CD4-positive, alpha-beta T cell treated with Interferon gamma for 1 hour (primary cell): ENCODE measurements at regions not wholly inside any gene's neighbourhood (a gene's known extent, or its start where the extent isn't known, plus 50 kb on each side); places are given as distances from the start of the nearest gene placed in this dataset.

Source experiments
- DNase-seq: peaks from one replicate; pipeline ENCODE4 v3.0.0-alpha.2; 2020

DNA sequence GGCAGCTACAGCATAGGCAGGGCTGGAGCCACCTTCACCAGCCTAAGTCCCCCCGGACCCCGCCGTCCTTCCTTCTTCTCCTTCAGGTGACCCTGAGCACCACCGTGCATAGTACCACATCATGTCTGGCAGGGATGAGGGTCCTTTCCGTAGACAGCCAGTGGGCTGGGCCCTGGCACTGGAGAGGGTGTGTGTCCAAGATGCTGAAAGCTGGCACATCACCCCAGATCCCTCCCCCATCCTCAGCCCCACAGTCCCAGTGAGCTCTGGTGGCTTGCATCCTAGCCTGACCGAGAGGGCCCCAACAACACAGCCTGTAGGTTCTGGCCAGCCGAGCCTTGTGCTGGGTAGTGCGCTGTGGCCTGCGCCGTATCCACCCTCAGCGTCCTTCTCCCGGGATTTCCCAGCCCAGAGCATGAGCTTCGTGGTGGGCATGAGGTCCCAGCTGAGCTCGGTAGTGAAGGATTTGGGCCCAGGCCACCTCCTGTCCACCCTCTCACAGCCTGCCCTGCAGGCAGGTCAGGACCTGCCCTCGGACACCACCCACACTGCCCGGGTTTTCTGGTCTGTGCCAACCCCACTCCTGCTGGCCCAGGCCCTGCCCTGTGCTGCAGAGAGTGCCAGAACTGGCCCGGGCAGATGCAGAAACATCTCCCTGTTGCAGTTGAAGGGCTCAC lies 1124.3 kb downstream of the BRD1 start:
- no peak for DNase-seq

DNA sequence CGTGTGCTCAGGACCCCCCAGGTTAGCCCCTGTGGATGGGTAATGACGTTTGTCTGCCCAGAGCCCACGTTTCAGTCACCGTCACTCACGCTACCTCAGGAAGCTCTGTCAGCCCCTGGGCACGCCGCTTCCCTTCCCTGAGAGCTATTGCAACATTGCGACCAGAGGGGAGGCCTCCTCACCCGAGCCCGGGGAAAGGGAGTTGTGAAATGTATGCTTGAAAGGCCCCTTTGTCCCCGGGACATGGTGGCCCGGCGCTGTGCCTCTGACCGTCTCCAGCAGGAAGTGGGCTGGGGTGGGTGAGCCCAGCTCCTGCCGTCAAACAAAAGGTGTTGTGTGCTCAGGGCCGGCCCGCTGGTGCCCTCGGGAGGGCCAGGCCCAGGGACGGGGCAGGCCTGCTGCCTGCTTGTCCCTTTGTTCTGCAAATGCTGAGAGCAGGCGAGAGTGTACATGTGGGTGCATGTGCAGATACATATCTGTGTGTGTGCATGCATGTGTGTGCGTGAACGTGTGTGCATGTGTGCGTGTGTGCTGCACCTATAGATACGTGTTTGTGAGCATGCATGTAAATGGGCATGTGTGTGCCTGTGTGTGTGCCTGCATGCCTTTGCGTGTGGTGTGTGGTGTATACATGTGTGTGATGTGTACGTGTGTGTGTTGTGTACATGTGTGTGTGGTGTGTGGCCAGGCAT lies 1125.0 kb downstream of the BRD1 start:
- DNase-seq, result no peak

DNA sequence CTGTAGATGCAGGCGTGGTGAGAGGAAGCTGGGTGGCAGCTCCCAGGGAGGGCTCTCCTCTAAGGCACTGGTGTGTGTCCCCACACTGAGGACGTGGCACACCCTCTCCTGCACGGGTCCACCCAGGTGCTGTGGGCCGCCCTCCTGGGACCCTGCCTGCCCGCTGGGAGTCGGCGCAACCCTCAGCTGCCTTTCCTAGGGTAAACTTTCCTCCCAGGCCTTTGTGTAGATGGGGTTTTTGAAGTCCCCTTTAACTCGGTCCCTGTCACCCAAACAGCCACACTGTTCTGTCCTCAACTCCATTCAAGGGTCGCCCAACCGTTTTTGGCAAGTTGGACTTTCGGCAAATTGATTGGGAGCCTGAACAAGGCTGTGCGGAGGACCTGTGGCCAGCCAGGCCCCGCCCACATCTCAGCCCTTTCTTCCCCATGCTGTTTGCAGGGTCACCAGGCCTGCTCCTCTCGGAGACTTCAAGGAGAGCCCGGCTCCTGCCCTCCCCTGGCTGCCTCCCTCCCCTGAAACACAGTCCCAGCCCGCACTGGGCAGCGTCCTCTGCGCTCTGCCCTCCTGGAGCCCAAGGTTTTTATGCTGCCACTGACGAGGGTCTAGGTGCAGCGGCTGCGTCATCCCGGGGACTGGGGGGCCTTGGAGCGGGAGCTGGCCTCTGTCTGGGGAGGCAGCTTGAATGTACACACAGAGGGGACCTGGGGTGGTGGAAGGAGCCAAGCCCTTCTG lies 1126.2 kb downstream of the BRD1 start:
- DNase-seq, result no peak

DNA sequence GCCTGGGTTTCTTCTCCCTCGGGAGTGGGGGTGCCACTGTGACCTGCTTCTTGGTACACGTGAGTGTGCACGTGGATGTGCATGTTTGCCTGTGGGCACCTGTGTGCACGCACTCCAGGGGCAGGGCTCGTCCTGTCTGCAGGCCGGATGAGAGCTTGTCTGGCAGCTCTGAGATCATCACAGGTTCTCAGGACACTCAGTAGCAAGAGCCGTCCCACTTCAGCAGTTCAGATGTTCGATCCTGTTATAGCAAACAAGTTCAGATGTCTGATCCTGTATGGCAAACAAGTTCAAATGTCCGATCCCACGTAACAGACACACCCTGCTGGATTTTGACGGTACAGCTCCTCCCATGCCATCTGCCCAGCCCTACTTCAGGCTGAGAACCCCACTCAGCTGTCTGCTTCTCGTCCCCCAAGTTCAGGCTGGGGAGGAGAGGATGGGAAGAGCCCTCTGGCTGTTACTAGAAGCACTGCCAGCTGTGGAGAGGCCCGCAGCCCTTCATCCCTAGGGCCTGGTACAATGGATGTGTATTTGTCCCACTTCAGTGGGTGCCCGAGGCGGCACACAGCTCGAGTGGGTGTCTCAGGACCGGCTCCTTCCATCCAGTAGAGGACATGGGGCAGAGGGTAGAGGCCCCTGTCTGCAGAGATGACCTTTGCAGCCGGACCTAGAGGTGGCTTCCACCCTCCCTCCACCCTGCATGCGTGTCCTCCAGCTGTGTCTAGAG lies 1126.9 kb downstream of the BRD1 start:
- no peak for DNase-seq

DNA sequence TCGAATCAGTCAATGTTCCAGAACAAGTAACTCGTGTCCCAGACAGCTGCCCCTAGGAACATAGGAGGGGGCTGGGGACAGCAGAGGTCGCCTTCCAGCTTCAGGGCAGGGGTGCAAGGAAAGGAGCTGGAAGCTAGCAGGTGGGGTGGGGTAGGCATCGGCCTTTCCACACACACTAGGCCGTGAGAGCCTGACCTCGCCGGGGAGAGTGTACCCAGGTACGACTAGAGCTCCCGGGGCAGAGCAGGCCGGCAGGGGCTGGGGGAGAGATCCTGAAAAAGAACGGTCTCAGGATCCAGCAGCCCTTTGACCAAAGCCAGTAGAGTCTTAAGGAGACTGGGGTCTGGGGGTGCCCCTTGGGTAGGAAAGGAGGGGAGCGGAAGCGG lies 1127.5 kb downstream of the BRD1 start:
- no peak for DNase-seq

DNA sequence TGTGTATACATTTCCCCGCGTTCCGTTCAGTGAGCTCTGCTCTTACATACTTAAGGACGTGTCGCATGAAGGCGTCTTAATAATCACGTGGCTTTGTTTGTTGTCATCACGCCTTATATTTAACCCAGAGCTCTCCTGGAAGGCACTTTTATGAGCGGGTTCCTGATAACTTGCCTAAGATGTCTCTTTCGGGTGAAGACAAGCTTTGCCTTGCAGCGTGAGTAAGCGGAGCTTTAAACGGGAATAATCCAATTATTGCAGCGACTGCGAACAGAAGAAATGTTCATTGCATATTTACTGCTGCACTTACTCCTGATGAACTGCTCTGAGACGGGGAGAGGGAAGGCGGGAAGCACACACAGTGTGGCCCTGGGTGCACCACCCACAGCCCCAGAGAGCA lies 1128.2 kb downstream of the BRD1 start:
- DNase-seq, result no peak

DNA sequence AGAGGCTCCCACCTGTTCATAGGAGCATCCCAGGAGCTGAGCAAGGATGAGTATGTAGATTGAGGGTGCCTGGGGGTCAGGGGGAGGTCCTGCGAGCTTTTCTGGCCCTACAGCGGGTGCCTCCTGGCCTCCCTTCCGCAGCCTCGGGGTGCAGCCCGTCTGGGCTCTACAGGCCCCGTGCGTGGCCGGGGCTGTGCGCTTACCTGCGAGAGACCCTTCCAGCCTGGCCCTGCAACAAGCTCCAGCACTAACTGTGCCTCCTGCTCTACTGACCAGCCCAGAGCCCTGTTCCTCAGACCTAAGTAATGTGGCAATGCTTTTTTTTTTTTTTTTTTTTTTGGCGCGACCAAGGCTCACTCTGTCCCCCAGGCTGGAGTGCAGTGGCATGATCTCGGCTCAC lies 1129.1 kb downstream of the BRD1 start:
- no peak for DNase-seq

DNA sequence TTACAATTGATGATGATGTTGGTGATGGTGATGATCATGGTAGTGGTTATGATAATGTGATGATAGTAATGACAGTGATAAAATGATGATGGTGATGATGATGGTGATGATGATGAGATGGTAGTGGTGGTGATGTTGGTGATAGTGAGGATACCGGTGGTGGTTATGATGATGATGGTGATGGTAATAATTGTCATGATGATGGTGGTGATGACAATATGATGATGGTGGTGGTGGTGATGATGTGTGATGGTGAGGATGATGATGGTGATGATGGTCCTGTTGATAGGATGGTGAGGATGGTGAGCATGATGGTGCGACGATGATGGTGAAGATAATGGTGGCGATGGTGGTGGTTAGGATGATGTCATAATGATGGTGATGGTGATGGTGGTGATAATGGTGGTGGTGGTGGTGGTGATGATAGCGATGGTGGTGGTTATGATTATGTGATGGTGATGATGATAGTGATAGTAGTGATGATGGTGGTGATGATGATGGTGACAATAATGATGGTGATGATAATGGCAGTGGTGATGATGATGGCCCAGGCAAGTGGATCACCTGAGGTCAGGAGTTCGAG lies 1129.9 kb downstream of the BRD1 start:
- DNase-seq, result no peak

DNA sequence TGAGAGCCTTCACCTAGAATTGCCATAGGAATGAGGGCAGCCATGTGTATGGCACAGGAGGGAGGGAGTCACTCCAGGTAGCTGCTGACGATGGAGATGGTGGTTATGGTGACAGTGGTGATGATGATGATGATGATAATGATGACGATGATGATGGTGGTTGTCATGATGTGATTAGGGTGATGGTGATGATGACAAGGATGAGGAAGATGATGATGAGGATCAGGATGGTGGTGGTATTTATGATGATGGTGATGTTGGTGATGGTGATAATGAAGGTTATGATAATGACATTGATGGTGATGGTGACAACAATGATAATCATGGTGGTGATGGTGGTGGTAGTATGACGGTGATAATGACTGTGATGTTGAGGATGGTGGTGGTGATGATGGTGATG lies 1130.5 kb downstream of the BRD1 start:
- DNase-seq, result no peak

DNA sequence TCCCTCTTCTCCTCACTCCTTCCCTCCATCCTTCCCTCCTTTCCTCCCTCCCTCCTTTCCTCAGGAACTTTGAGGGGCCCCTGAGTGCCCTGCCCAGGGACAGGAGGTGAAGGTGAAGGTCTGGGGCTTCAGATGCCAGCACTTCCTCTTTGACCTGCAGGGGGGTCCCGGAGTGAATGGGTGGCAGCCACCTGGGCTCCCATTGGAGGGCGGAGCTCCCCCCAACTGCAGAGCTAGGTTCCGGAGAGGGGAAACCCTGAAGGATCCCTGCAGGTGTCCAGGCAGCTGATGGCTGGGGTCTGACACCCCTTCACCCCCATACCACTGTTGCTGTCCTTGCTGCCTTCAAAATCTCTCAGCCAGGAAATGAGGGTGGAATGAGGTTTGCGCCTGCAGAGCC lies 1131.3 kb downstream of the BRD1 start:
- DNase-seq, result no peak

DNA sequence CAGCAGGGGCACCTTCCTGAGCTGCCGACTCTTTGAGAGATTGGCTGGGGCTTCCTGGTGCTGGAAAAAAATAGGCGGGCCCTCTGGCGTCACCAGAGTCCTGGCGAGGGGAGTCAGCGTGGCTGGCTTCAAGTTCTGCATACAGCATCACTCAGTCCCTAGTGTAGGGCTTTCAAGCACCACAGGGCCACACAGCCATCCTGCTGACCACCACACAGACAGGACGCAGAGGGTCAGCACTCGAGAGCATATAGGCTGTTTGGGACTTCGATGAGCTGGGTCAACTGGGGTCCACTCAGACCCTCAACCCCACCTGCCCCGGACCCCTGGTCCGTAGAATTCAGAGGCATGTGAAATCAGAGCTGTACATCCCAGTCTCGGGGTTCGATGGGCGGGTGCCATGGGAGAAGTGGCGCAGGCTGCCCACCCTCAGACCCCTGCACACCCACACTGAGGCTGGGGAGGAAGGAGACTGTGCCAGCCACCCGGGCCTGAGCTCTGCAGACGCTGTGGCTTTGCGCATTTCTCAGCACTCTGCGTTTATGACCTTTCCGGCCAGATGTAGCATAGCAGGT lies 1131.9 kb downstream of the BRD1 start:
- no peak for DNase-seq

DNA sequence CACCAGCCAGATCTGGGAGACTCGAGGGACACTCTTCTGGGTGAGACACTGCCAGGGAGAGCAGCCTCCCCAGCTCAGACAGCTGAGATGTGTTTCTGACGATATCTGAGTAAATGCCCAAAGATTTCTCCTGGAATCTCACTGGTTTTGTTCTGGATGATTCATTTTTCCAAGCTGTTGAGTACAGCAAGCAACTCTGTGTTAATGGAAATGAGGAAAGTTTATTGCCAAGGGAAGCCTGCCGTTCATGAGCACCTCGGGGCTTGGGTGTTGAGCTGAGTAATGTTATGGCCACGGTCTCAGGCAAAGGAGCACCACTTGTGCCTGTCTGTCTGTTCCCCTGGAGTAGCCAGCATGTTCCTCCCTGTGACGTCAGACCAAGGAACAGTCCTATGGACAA lies 1132.4 kb downstream of the BRD1 start:
- no peak for DNase-seq

DNA sequence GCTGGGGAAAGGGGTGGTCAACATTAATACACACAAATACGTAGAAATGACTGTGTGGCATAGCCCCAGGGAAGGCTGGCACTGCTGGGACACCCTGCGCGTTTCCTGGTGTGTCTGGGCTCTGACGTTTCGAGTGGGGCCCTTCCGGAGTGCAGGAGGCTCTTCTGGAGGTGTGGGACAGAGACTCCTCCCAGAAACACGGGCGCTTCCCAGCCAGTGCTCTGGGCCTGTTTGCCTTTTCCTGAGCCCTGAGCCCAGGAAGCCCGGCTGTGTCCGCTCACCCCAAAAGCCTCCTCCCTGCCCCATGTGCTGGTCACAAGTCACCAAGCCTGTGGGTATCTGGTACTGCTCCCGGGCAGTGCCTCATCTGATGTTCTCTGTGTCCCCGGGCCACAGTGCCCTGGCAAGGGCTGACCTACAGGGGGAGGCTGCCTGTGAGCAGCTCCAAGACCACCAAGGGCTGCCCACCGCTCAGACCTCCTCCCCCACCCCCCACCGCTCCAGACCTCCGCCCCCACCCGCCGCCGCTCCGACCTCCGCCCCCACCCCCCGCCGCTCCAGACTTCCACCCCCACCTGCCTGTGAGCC lies 1133.3 kb downstream of the BRD1 start:
- DNase-seq, result no peak

DNA sequence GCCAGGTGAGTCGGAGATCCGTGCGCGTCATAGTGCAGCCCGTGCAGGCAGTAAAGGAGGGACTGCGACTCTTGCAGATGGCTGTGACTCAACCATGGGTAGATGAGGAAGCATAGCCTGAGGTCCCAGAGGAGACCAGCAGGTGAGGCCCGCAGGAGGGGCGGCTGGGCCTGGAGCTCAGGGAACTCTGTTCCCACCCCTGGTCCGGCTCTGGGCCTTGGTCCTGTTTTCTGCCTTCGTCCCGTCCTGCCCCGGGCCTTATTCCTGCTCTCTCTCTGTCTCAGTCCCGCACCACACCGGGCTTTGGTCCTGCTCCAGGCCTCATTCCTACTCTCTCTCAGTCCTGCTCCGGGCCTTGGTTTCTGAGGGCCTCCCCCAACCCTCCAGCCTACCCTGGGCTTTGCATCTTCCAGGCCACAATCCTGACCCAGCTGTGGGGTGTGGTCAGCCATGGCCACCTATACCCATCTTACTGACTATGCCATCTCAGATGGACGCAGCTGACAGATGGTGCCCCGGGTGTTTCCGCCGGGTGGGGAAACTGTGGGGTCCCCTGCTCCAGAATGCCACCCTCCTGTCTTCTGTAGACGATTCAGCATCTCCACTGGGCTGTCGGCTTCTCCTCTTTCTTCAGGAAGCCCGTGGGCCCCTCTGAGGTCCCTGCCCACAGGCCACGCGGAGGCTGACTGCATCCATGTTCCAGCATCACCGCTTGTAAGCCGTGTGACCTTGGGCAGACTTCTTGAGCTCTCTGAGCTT lies 1134.1 kb downstream of the BRD1 start:
- DNase-seq, result no peak

DNA sequence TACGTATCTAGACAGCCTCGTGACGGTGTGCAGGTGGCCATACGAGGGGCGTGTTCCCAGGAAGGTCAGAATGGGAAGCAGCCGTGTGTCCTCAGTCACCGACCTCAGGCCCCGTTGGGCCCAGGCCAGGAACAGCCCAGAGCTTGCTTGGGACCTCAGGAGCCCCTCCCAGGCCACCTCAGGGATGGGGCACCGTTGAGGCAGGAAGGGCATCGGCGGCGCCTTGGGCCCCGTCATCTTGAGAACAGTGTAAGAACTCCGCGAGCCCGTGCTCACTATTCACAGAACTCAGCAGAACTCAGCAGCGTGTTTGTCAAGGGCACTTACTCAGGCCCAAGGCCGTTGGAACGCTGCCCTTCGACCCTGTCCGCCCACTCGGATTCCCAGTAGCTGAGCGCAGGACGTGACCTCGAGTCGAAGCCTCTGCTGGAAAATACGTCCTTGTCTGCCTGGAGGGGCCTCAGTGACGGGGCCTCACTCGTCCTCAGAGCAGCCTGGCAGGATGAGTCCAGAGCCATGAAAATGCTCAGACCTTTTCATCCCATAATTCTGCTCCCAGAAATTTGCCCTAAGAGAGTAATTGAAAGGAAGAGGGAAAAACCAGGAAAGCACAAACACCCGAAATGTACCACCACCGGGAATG lies 1134.8 kb downstream of the BRD1 start:
- DNase-seq, result no peak

DNA sequence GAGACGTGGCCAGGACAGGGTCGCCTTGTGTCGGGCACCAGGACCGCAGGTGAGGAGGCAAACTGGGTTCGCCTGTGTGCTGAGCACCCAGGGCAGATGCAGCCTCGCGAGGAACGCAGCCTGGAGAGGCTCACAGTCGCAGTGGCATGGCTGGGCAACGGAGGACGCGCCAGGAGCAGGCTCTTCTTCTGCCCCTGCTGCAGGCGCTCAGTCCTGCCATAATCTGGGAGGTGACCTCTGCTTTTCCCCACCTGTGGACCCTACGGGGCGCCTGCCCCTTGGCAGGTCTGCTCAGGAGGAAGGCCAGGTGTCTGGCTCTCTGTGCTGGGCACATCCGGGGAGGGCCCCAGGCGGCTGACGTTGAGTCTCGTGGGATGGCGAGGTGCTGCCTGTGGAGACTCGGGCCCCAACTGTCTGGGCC lies 1136.2 kb downstream of the BRD1 start:
- DNase-seq, result no peak

DNA sequence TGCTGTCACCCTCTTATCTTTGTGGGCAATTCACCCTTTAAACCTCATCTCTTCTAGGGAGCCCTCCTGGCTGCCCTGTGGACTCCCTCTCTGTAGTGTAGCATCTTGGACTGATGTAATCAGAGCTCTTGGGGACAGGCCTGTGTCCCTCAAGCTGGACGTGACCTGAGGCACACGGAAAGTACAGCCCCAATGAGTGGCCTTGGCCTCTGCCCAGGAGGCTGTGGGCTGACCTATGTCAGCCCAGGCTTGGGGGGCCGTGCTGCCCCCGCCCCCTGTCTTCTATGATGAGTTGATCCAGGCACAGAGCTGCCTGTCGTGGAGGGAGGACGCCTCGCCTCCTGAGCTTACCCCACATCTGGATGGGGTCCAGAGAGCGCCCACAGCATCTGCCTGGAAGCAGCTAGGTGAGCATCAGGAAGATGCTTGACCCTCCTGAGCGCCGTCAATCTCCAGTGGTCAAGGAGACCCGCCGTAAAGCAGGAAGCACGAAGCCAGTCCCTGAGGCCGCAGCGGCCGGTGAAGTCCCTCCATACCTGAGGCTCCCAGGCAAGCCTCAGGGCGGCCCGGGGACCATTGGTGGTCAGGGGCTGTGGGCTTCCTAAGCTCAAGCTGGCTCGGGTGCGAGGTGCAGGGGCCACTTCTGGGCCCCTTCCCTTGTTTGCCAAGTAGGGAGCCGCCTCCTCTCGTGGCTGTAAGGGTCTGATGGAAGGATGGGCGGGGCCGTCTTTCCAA lies 1136.9 kb downstream of the BRD1 start:
- no peak for DNase-seq

DNA sequence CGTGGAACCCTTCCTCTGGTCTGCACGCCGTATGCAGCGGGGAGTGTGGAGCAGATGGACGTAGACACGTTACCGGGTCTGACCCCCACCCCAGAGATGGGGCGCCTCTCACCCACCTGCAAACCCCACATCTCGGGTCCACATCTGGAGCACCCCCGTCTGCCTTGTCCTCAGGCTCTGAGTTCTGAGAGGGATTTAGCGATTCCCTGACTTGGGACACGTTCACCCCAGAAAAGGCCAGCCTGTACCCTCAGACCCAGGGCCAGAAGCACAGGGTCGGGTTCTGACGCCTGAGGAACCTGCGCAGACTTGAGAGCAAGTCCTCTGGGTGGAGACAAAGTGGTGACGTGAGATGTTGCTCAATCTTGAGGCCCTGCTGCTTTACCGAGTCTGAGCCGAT lies 1138.5 kb downstream of the BRD1 start:
- DNase-seq, result no peak

DNA sequence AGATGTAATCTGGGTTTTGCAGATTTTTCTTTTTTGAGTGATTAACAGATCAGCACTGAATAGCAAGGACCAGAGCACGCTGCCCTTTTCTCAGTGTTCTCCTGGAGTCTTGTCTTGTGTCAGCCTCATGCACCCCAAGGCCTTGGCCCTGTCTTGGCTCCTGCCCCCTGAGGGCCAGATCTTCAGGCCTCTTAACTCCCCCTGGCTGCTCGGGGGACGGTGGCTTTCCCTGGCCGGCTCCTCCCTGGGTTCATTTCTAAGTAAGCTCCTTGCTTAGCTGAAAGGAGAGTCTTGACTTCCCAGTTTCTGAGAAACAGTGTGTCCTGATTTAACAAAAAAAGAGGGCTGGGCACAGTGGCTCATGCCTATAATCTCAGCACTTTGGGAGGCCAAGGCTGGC lies 1139.3 kb downstream of the BRD1 start:
- DNase-seq, result no peak

DNA sequence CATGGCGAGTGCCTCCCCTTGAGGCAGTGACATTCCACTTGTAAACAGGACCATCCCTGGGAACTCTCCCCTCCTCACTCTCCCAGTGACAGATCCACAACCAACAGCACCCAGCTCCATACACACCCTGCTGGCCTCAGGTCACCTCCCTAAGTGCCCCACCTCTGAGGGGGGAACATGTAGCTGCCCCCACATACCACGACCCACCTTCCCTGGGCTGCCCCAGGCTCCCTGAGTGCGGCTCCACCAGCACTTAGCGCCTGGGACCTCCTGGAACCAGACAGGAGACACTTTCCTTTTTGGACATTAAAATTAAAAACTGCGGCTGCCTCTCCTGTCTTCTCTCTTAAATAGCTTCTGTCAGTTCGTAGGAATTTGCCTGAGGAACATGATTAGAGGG lies 1140.1 kb downstream of the BRD1 start:
- DNase-seq, result no peak
